HepG2 (cell line): ENCODE measurements at regions not wholly inside any gene's neighbourhood (a gene's known extent, or its start where the extent isn't known, plus 50 kb on each side); places are given as distances from the start of the nearest gene placed in this dataset.

Source experiments
- FOXA1 ChIP-seq, 2 experiments: fragments of 450-650 bp in 1 of 2; sonication (generic) in 1 of 2; formaldehyde crosslinking in 1 of 2; IDR thresholded peaks; 2 replicates each; pipeline versions ENCODE4 v1.4.0 to v1.6.1; 2016 to 2020; ENCODE audit warnings: missing genetic modification reagents in 1 of 2
- HOMEZ ChIP-seq: IDR thresholded peaks from 2 replicates; pipeline ENCODE4 v1.6.1; 2016; ENCODE audit warnings: low read depth
- KLF15 ChIP-seq: sonication (generic); formaldehyde crosslinking; IDR thresholded peaks from 2 replicates; pipeline ENCODE4 v1.8.1; 2023; ENCODE audit warnings: borderline replicate concordance, mild to moderate bottlenecking, inconsistent platforms, missing genetic modification reagents, mixed read lengths
- ZNF160 ChIP-seq: sonication (generic); formaldehyde crosslinking; IDR thresholded peaks from 2 replicates; pipeline ENCODE4 v1.8.0; 2022; ENCODE audit warnings: mild to moderate bottlenecking, inconsistent platforms, missing genetic modification reagents
- ZNF264 ChIP-seq: sonication (generic); formaldehyde crosslinking; IDR thresholded peaks from 2 replicates; pipeline ENCODE4 v1.4.0; 2020; ENCODE audit warnings: missing genetic modification reagents
- ZNF33B ChIP-seq: sonication (generic); formaldehyde crosslinking; IDR thresholded peaks from 2 replicates; pipeline ENCODE4 v1.5.1; 2020; ENCODE audit warnings: mild to moderate bottlenecking, missing genetic modification reagents
- ZNF501 ChIP-seq: sonication (generic); formaldehyde crosslinking; IDR thresholded peaks from 2 replicates; pipeline ENCODE4 v1.5.1; 2020; ENCODE audit warnings: mild to moderate bottlenecking, moderate library complexity, missing genetic modification reagents
- ZZZ3 ChIP-seq: sonication (generic); formaldehyde crosslinking; IDR thresholded peaks from 2 replicates; pipeline ENCODE4 v1.4.0; 2020; ENCODE audit warnings: missing genetic modification reagents, mild to moderate bottlenecking, borderline replicate concordance
- TF ChIP-seq, protein P1 (sequence below): sonication (generic); formaldehyde crosslinking; IDR thresholded peaks from 2 replicates; pipeline ENCODE4 v1.9.0; 2022; ENCODE audit warnings: missing genetic modification reagents, mild to moderate bottlenecking, borderline replicate concordance
- TF ChIP-seq, protein P2 (sequence below): sonication (generic); formaldehyde crosslinking; IDR thresholded peaks from 2 replicates; pipeline ENCODE4 v1.4.0; 2020; ENCODE audit warnings: missing genetic modification reagents, borderline replicate concordance

- TF ChIP-seq, protein P1, sequence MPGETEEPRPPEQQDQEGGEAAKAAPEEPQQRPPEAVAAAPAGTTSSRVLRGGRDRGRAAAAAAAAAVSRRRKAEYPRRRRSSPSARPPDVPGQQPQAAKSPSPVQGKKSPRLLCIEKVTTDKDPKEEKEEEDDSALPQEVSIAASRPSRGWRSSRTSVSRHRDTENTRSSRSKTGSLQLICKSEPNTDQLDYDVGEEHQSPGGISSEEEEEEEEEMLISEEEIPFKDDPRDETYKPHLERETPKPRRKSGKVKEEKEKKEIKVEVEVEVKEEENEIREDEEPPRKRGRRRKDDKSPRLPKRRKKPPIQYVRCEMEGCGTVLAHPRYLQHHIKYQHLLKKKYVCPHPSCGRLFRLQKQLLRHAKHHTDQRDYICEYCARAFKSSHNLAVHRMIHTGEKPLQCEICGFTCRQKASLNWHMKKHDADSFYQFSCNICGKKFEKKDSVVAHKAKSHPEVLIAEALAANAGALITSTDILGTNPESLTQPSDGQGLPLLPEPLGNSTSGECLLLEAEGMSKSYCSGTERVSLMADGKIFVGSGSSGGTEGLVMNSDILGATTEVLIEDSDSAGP (CRISPR knock-in tag), result no peak
- no peak for TF ChIP-seq ZNF33B
- no peak for TF ChIP-seq KLF15 (CRISPR knock-in tag)
- TF ChIP-seq ZNF160 (CRISPR knock-in tag), result no peak
- TF ChIP-seq ZNF501 (CRISPR knock-in tag), result no peak
- TF ChIP-seq, protein P2, sequence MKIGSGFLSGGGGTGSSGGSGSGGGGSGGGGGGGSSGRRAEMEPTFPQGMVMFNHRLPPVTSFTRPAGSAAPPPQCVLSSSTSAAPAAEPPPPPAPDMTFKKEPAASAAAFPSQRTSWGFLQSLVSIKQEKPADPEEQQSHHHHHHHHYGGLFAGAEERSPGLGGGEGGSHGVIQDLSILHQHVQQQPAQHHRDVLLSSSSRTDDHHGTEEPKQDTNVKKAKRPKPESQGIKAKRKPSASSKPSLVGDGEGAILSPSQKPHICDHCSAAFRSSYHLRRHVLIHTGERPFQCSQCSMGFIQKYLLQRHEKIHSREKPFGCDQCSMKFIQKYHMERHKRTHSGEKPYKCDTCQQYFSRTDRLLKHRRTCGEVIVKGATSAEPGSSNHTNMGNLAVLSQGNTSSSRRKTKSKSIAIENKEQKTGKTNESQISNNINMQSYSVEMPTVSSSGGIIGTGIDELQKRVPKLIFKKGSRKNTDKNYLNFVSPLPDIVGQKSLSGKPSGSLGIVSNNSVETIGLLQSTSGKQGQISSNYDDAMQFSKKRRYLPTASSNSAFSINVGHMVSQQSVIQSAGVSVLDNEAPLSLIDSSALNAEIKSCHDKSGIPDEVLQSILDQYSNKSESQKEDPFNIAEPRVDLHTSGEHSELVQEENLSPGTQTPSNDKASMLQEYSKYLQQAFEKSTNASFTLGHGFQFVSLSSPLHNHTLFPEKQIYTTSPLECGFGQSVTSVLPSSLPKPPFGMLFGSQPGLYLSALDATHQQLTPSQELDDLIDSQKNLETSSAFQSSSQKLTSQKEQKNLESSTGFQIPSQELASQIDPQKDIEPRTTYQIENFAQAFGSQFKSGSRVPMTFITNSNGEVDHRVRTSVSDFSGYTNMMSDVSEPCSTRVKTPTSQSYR (CRISPR knock-in tag), result no peak
- no peak for TF ChIP-seq ZZZ3 (CRISPR knock-in tag)
- no peak for TF ChIP-seq HOMEZ (CRISPR knock-in tag)
- no peak for TF ChIP-seq FOXA1 (IDR thresholded peaks at IDR 0.05)
- no peak for TF ChIP-seq FOXA1 (CRISPR knock-in tag; IDR thresholded peaks at IDR 0.05)
- no peak for TF ChIP-seq ZNF264 (CRISPR knock-in tag)
These were observed 99.3 kb downstream of the CDC14C start (continued) for GRCh38 chr7:49023345-49024328.
